Astrocyte (in vitro differentiated cells and primary cell): ENCODE measurements at regions not wholly inside any gene's neighbourhood (a gene's known extent, or its start where the extent isn't known, plus 50 kb on each side); places are given as distances from the start of the nearest gene placed in this dataset.

Experiments used
- EZH2 ChIP-seq: IDR thresholded peaks from 2 replicates; pipeline ENCODE4 v1.6.1; 2012; ENCODE audit warnings: mild to moderate bottlenecking, low read length, inconsistent platforms; ENCODE audit not compliant: insufficient read depth
- TF ChIP-seq, protein P1 (sequence below): IDR thresholded peaks from 2 replicates; pipeline ENCODE4 v1.5.1; 2011; ENCODE audit warnings: low read depth, mild to moderate bottlenecking, inconsistent platforms, low read length, moderate library complexity; ENCODE audit not compliant: insufficient read depth

DNA sequence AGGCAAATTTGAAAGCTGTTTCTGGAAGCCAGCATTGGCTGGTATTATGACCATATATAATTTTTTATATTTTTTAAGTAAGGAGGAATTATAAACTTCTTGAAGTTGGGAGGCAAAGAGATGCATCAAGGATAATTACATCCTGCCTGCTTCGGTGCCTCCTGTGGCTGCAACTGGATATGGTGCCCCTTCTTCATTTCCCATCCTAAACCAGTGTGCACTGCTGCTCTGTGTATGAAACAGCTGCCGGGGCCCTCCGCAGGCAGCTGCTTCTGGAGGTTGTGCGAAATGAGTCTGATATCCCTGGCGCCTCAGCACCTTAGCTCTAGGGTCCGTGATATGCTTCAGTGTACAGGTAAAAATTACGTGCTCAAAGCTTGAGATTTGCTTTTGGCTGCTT lies 304.2 kb downstream of the ENC1 start:
- TF ChIP-seq, protein P1, sequence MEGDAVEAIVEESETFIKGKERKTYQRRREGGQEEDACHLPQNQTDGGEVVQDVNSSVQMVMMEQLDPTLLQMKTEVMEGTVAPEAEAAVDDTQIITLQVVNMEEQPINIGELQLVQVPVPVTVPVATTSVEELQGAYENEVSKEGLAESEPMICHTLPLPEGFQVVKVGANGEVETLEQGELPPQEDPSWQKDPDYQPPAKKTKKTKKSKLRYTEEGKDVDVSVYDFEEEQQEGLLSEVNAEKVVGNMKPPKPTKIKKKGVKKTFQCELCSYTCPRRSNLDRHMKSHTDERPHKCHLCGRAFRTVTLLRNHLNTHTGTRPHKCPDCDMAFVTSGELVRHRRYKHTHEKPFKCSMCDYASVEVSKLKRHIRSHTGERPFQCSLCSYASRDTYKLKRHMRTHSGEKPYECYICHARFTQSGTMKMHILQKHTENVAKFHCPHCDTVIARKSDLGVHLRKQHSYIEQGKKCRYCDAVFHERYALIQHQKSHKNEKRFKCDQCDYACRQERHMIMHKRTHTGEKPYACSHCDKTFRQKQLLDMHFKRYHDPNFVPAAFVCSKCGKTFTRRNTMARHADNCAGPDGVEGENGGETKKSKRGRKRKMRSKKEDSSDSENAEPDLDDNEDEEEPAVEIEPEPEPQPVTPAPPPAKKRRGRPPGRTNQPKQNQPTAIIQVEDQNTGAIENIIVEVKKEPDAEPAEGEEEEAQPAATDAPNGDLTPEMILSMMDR, result no peak
- no peak for TF ChIP-seq EZH2
